ENCODE measurements at regions not wholly inside any gene's neighbourhood (a gene's known extent, or its start where the extent isn't known, plus 50 kb on each side); places are given as distances from the start of the nearest gene placed in this dataset.
A peak's percentile ranks its signal among the peaks of the same experiment; 100 is the strongest.

DNA sequence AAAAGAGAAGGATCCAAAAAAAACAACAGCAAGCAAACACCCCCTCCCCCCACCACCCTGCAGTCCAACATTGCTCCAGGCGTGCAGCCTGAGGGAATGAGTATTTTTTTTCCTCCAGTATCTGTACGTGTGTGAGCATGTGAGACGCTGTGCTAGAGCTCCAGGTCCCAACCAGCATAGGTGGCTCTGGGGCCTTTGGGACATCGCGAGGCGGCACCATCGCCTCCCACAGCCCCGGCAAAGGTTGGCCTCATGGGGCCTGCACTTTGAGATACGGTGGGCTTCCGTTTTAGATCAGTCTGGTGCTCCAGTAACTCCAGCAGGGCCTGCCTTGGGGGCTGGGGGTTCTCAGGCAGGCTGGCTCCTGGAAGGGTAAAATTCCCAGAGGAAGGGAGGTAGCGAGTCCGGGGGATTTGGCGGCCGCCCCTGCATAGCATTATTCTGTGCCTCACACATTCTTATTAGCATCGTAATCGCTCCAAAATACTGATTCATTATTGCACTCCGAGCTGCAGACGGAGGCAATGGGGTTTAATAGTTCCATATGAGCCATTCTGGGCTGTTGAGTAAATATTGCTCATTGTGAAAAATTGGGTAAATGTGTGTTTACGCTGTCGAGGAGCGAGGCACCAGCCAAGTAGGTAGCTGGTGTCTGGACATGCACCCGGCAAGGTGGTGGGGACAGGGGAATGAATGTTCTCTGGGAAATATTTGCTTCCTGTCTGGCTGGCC, 143.1 kb upstream of the MYL2 start:
- TF ChIP-seq, protein P1, sequence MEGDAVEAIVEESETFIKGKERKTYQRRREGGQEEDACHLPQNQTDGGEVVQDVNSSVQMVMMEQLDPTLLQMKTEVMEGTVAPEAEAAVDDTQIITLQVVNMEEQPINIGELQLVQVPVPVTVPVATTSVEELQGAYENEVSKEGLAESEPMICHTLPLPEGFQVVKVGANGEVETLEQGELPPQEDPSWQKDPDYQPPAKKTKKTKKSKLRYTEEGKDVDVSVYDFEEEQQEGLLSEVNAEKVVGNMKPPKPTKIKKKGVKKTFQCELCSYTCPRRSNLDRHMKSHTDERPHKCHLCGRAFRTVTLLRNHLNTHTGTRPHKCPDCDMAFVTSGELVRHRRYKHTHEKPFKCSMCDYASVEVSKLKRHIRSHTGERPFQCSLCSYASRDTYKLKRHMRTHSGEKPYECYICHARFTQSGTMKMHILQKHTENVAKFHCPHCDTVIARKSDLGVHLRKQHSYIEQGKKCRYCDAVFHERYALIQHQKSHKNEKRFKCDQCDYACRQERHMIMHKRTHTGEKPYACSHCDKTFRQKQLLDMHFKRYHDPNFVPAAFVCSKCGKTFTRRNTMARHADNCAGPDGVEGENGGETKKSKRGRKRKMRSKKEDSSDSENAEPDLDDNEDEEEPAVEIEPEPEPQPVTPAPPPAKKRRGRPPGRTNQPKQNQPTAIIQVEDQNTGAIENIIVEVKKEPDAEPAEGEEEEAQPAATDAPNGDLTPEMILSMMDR (conservative IDR thresholded peaks at IDR 0.05), result no peak
- peak overlapping the region; percentile 28; the same call in 1 of the 2 replicates for H3K27ac ChIP-seq

- TF ChIP-seq, protein P1 (conservative IDR thresholded peaks at IDR 0.05), result no peak
- H3K27ac ChIP-seq, result no peak overlapping the region; the same call in 1 of the 2 replicates
Measured at GRCh38 chr12:111057701-111058425, 137.5 kb upstream of the MYL2 start.

GRCh38 chr12:111056618-111057521, 136.5 kb upstream of the MYL2 start:
- TF ChIP-seq, protein P1 (conservative IDR thresholded peaks at IDR 0.05), result no peak
- 0 out of 2 replicates have a peak overlapping the region, but pooled peaks have one; percentile 19 for H3K27ac ChIP-seq

DNA sequence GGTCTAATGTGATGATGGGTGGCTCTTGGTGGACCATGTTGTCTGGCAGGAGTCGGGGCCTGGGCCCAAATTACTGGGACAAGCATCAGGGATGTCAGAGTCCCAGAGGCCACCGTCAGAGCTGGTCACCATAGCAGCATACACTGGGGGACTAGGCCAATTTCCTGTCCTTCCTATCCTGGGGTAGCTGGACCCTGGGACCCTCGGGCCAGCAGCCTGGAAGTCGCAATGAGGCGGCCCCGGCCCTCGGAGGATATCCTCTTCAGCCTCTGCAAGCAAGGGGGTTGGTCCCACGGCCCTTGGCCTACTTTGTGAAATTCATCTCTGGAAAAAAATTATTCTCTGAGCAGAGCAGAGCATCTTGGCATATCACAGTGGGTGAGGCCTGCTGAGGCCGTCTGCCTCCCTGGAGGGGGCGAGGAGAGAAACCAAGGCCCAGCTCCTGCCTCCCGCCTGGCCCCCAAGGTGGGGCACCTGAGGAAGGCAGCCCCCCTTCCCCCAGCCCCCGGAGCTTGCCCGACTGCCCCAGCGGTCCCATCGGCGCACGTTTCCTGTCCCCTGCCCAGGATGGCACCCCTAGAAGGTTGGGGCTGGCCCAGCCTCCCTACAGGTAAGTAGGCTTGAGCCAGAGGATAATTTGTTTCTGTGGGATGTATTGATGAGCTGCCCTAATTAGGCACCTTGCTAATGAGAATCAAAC, 135.0 kb upstream of the MYL2 start:
- TF ChIP-seq, protein P1 (conservative IDR thresholded peaks at IDR 0.05), result no peak
- H3K27ac ChIP-seq, result no peak overlapping the region

- no peak overlapping the region for H3K27ac ChIP-seq
- TF ChIP-seq, protein P1 (conservative IDR thresholded peaks at IDR 0.05), result no peak
Measured at GRCh38 chr12:111048991-111049390, 128.6 kb upstream of the MYL2 start.

DNA sequence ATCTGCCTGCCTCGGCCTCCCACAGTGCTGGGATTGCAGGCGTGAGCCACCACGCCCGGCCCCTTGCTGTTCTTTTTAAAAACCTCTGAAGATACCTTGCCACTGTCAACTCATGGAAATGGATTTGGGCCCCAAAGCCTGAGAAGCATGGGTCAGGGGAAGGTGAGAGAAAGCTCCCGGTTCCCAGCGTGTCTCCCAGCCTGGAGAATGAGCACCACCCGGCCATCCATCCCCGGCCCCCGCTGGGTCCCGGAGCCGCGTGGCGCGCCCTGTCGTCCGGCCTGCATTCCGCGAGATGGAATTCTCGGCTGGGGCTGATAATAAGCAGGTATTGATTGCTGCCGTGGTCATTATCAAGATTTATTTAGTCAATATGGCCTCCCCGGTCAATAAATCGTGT, 126.5 kb upstream of the MYL2 start:
- TF ChIP-seq, protein P1 (conservative IDR thresholded peaks at IDR 0.05), result no peak
- H3K27ac ChIP-seq, result no peak overlapping the region
